HCT116 (cell line): ENCODE measurements at regions not wholly inside any gene's neighbourhood (a gene's known extent, or its start where the extent isn't known, plus 50 kb on each side); places are given as distances from the start of the nearest gene placed in this dataset.
"Not testable (repeated sequence)": the region's sequence is repeated elsewhere in the genome, so short reads cannot be mapped to it uniquely, and the experiment has no call there.

Experiments
- ATAC-seq: fragments of 200-7000 bp; cut with Tn5 transposase; 2 replicates; pipeline ENCODE4 v1.9.1; 2020; ENCODE audit warnings: mild to moderate bottlenecking, moderate library complexity
- BruUV-seq: library from RNA; stranded (reverse); fragments of 400-500 nt; replicated peaks from 2 replicates; lab custom pipeline; 2021; lab: Mats Ljungman, UMichigan
- CTCF ChIA-PET: fragments of 300-600 bp; sonication (Branson Sonifier 250); formaldehyde crosslinking; loops from one replicate; lab custom pipeline; 2021; ENCODE audit warnings: antibody characterized with exemption; lab: Charles Lee
- POLR2A ChIA-PET: fragments of 300-600, 350-600 bp; sonication (Branson Sonifier 250); formaldehyde crosslinking; loops from one replicate; lab custom pipeline; 2021; ENCODE audit warnings: antibody characterized with exemption; lab: Charles Lee
- RAD21 ChIA-PET, 2 experiments: fragments of 300-600 bp; sonication (Branson Sonifier 250); formaldehyde crosslinking; loops; one replicate each; lab custom pipeline; 2023; ENCODE audit warnings: low total read pairs in 2 of 2; ENCODE audit not compliant: uncharacterized antibody in 2 of 2, unreplicated experiment in 2 of 2, low non-redundant PET in 1 of 2; lab: Charles Lee
- DNase-seq: peaks from one replicate; pipeline ENCODE4 v3.0.0-alpha.2; 2010; ENCODE audit warnings: low read depth, low spot score
- H2AFZ ChIP-seq: fragments of 200-600 bp; shearing (Covaris generic), sonication (generic); 2 replicates; pipeline ENCODE4 v1.6.1; 2017; ENCODE audit warnings: low read depth, mixed run types, mixed read lengths, antibody characterized with exemption, low read length; ENCODE audit not compliant: poor library complexity, severe bottlenecking
- H3K27ac ChIP-seq: 2 replicates; pipeline ENCODE4 v1.5.1; 2012; ENCODE audit warnings: low read depth, low read length
- H3K27me3 ChIP-seq: fragments of 200-600 bp; sonication (generic); 2 replicates; pipeline ENCODE4 v1.6.1; 2016; ENCODE audit warnings: mixed run types, low read length, mixed read lengths; ENCODE audit not compliant: insufficient read depth
- H3K36me3 ChIP-seq, 2 experiments: fragments of 200-500 bp in 1 of 2; fragments of 200-600 bp in 1 of 2; sonication (Bioruptor generic) in 1 of 2; sonication (generic) in 1 of 2; 2 replicates each; pipeline versions ENCODE4 v1.5.1 to v1.6.1; 2014 to 2016; ENCODE audit warnings: low read length in 2 of 2, inconsistent platforms in 1 of 2, mixed read lengths in 1 of 2, mixed run types in 1 of 2; ENCODE audit not compliant: insufficient read depth in 2 of 2, control insufficient read depth in 1 of 2
- H3K4me1 ChIP-seq, 2 experiments: fragments of 200-600 bp in 1 of 2; sonication (generic) in 1 of 2; 2 replicates each; pipeline versions ENCODE4 v1.5.1 to v1.6.1; 2012 to 2017; ENCODE audit warnings: low read length in 2 of 2, inconsistent platforms in 1 of 2, mild to moderate bottlenecking in 1 of 2, mixed read lengths in 1 of 2, mixed run types in 1 of 2, moderate library complexity in 1 of 2; ENCODE audit not compliant: insufficient read depth in 2 of 2, control insufficient read depth in 1 of 2
- H3K4me2 ChIP-seq: fragments of 200-600 bp; sonication (generic); 2 replicates; pipeline ENCODE4 v1.6.1; 2017; ENCODE audit warnings: mixed run types, low read length, mixed read lengths
- H3K4me3 ChIP-seq, 2 experiments: fragments of 200-600 bp in 1 of 2; sonication (generic) in 1 of 2; replicated peaks in 1 of 2; 2 replicates each; pipeline ENCODE4 v1.5.1; 2011 to 2016; ENCODE audit warnings: low read length in 2 of 2, control low read depth in 1 of 2, low read depth in 1 of 2, mild to moderate bottlenecking in 1 of 2, mixed read lengths in 1 of 2, mixed run types in 1 of 2
- H3K79me2 ChIP-seq: fragments of 200-600 bp; sonication (generic); 2 replicates; pipeline ENCODE4 v1.6.1; 2017; ENCODE audit warnings: mild to moderate bottlenecking, mixed run types, low read length, moderate library complexity, mixed read lengths; ENCODE audit not compliant: insufficient read depth
- H3K9ac ChIP-seq: fragments of 200-600 bp; sonication (generic); 2 replicates; pipeline ENCODE4 v1.6.1; 2016; ENCODE audit warnings: low read length, mixed read lengths
- H3K9me2 ChIP-seq: fragments of 200-600 bp; sonication (generic), shearing (Covaris generic); 2 replicates; pipeline ENCODE4 v1.6.1; 2017; ENCODE audit warnings: mixed run types, mild to moderate bottlenecking, moderate library complexity; ENCODE audit not compliant: insufficient read depth
- H3K9me3 ChIP-seq, 2 experiments: fragments of 200-500 bp in 1 of 2; fragments of 200-600 bp in 1 of 2; sonication (Bioruptor generic) in 1 of 2; sonication (generic) in 1 of 2; 2 replicates each; pipeline ENCODE4 v1.6.1; 2014 to 2017; ENCODE audit warnings: low read length in 2 of 2, mixed read lengths in 2 of 2, inconsistent platforms in 1 of 2, low read depth in 1 of 2, mild to moderate bottlenecking in 1 of 2, mixed run types in 1 of 2, moderate library complexity in 1 of 2; ENCODE audit not compliant: control insufficient read depth in 1 of 2, insufficient read depth in 1 of 2
- H4K20me1 ChIP-seq: fragments of 200-600 bp; sonication (generic), shearing (Covaris generic); 2 replicates; pipeline ENCODE4 v1.6.1; 2017; ENCODE audit warnings: mixed run types, mild to moderate bottlenecking, moderate library complexity; ENCODE audit not compliant: insufficient read depth
- JUND ChIP-seq: IDR thresholded peaks from 2 replicates; pipeline ENCODE4 v1.6.1; 2012
- POLR2AphosphoS5 ChIP-seq: IDR thresholded peaks from 2 replicates; pipeline ENCODE4 v1.6.1; 2011; ENCODE audit warnings: mild to moderate bottlenecking, low read depth, low read length, moderate library complexity
- SIN3A ChIP-seq: IDR thresholded peaks from 2 replicates; pipeline ENCODE4 v1.6.1; 2012; ENCODE audit warnings: low read depth
- SP1 ChIP-seq: IDR thresholded peaks from 2 replicates; pipeline ENCODE4 v1.6.1; 2012; ENCODE audit warnings: low read depth
- intact Hi-C: fragments of 100-400 bp; cut with micrococcal nuclease; formaldehyde crosslinking; loops from 2 replicates; pipeline ENCODE4 v1.10.0; 2022

- Histone ChIP-seq H3K9ac (peak overlapping the region; percentile 80), H3K79me2 (peaks cover 72% of the 10 kb centered on the region), H3K4me2 (peak overlapping the region; percentile 75), H3K4me3 (peak overlapping the region; percentile 51 to 69), H3K27ac (peak overlapping the region; percentile 95), H3K36me3 (peaks cover 0 to 24% of the 10 kb centered on the region in 2 experiments; a peak in 1 of 4 replicates), H3K4me1 (peaks cover 38 to 72% of the 10 kb centered on the region in 2 experiments)
- H2AFZ ChIP-seq, RAD21 ChIA-PET, H4K20me1 ChIP-seq, H3K9me2 ChIP-seq, H3K9me3 ChIP-seq, DNase-seq, intact Hi-C loops, H3K27me3 ChIP-seq, CTCF ChIA-PET: not testable (repeated sequence)
- BruUV-seq, result TSS peak; percentile 95
- peak; percentile 55 for ATAC-seq
- POLR2A ChIA-PET, result interaction anchor here (0.8 to 1.4 kb wide), 2 partner anchors 10 to 275 kb away, joined by 3 to 5 read pairs; no protein-coding TSS in a partner anchor
- TF ChIP-seq JUND (peak; percentile 44; the same call in 1 of the 2 replicates), SP1 (peak; percentile 68; the same call in 1 of the 2 replicates), SIN3A (0 out of 2 replicates have a peak, but pooled peaks have one; percentile 44), POLR2AphosphoS5 (peak; percentile 92)
- TF ChIP-seq, all 23 proteins: peak for 4; not testable (repeated sequence) for 19
Measured at GRCh38 chr6:144922771-144923490, 637.8 kb downstream of the UTRN start.

- ATAC-seq, H2AFZ ChIP-seq, H3K9me3 ChIP-seq, H3K9me2 ChIP-seq, DNase-seq, H3K27me3 ChIP-seq, H4K20me1 ChIP-seq, intact Hi-C loops, BruUV-seq, RAD21 ChIA-PET, CTCF ChIA-PET: not testable (repeated sequence)
- POLR2A ChIA-PET, result interaction anchor here (0.8 kb wide), 1 partner anchor 275 kb away, joined by 3 read pairs; no protein-coding TSS in a partner anchor
- Histone ChIP-seq H3K36me3 (peaks cover 0 to 24% of the 10 kb centered on the region in 2 experiments; a peak in 1 of 4 replicates), H3K27ac (peak overlapping the region; percentile 95), H3K4me3 (peak overlapping the region; percentile 51 to 69), H3K79me2 (peaks cover 72% of the 10 kb centered on the region), H3K9ac (peak overlapping the region; percentile 80), H3K4me1 (peaks cover 35 to 72% of the 10 kb centered on the region in 2 experiments), H3K4me2 (peak overlapping the region; percentile 75)
- TF ChIP-seq POLR2AphosphoS5 (peak; percentile 80), SIN3A (peak; percentile 66; the same call in 1 of the 2 replicates), SP1 (peak; percentile 59)
Measured at GRCh38 chr6:144923491-144923787, 638.3 kb downstream of the UTRN start.
